Skin epidermis (tissue), 12 donors: ENCODE measurements at regions not wholly inside any gene's neighbourhood (a gene's known extent, or its start where the extent isn't known, plus 50 kb on each side); places are given as distances from the start of the nearest gene placed in this dataset.
"Not testable (repeated sequence)": the region's sequence is repeated elsewhere in the genome, so short reads cannot be mapped to it uniquely, and the experiment has no call there.

Experiments used
- H3K27ac ChIP-seq, 21 experiments: fragments of 200-600 bp; sonication (generic) in 11 of 21; one replicate each; pipeline ENCODE4 v1.5.0; 2020; ENCODE audit warnings: mild to moderate bottlenecking in 3 of 21, inconsistent platforms in 2 of 21, moderate library complexity in 2 of 21
- H3K4me3 ChIP-seq, 7 experiments: fragments of 200-600 bp; sonication (generic) in 2 of 7; one replicate each; pipeline ENCODE4 v1.5.0; 2020; ENCODE audit warnings: inconsistent platforms in 2 of 7, mild to moderate bottlenecking in 2 of 7, moderate library complexity in 1 of 7

DNA sequence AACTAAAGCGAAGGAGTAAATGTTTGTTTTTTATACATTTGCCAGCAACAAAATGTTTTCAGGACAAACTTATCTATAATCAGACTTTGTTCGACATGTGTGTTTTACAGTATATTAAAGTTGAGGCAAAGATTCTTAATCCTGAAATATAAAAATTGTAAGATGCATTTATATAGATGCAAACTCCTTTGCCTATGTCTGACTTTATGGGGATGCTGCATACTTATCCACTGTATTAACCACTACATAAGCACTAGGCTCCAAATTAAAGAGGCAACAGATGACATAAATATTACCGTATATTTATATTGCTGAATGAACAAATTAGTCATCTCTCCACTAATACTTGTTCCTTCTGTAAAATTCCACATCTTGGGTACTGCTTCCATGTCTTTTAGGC, 882.7 kb upstream of the ARRDC3 start:
- no peak overlapping the region for H3K27ac ChIP-seq
- no peak overlapping the region for H3K4me3 ChIP-seq

- not testable (repeated sequence) for H3K27ac ChIP-seq, H3K4me3 ChIP-seq
Measured at GRCh38 chr5:92255605-92256004, 872.5 kb upstream of the ARRDC3 start.

GRCh38 chr5:92248518-92248917, 865.4 kb upstream of the ARRDC3 start:
- H3K27ac ChIP-seq = no peak overlapping the region
- H3K4me3 ChIP-seq = no peak overlapping the region

GRCh38 chr5:92242170-92242569, 859.1 kb upstream of the ARRDC3 start:
- no peak overlapping the region for H3K27ac ChIP-seq
- no peak overlapping the region for H3K4me3 ChIP-seq

DNA sequence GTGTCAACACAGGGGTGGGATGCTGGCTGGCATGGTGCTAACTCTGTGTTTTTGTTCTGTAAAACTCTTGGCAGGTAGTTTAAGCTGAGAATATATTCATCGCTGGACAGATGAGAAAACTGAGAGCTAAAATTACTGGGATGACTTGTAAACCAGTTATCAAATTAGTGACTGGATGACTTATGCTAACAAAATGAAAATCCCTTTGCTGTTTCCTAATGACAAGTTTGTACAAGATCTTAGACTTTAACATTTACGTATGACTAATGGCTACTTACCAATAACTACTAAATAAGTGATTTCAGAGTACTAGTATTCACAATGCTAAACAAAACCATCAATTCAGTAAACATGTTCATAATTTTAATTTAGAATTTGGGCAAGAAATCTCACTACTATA, 854.8 kb upstream of the ARRDC3 start:
- H3K4me3 ChIP-seq = no peak overlapping the region
- no peak overlapping the region for H3K27ac ChIP-seq

DNA sequence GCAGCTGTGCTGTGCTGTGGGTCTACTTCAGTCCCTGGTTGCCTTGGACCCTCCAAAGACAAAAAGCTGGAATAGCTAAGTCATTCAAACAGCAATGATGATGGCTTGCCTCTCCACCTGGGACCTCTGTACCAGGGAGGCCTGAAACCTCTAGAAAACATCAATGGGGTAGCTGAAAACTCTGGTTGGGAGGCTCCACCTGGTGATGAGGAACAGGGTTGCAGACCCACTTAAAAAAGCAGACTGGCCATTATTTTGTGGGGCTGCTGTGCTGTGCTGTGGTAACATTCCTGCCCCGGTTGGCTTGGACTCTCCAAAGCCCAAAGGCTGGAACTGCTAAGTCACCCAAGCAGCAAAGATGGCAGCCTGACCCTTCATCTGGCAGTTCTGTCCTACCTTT, 839.3 kb upstream of the ARRDC3 start:
- Histone ChIP-seq H3K27ac (no peak overlapping the region), H3K4me3 (no peak overlapping the region)

- not testable (repeated sequence) for H3K27ac ChIP-seq, H3K4me3 ChIP-seq
Measured at GRCh38 chr5:92216852-92217251, 833.7 kb upstream of the ARRDC3 start.

- Histone ChIP-seq H3K4me3 (no peak overlapping the region), H3K27ac (no peak overlapping the region)
Measured at GRCh38 chr5:92215116-92215515, 832.0 kb upstream of the ARRDC3 start.

DNA sequence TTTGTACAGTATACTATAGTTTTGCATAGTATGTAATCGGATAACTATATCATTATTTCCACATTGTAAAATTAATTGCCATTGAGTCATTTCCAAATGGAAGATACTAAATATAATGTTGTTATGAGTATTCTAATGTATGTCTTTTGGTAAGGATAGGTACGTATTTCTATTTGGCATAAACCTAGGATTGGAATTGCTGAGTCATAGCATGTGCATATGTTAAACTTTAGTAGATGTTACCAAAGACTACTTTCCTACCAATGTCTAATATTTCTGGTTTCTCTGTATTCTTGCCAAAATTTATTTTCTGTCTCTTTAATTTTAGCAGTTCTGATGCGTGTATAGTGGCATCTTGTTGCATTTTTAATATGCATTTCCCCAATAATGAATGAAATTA, 825.1 kb upstream of the ARRDC3 start:
- no peak overlapping the region for H3K4me3 ChIP-seq
- no peak overlapping the region for H3K27ac ChIP-seq

- H3K27ac ChIP-seq = no peak overlapping the region
- no peak overlapping the region for H3K4me3 ChIP-seq
Measured at GRCh38 chr5:92207151-92207550, 824.0 kb upstream of the ARRDC3 start.

GRCh38 chr5:92206681-92207080, 823.6 kb upstream of the ARRDC3 start:
- no peak overlapping the region for H3K4me3 ChIP-seq
- no peak overlapping the region for H3K27ac ChIP-seq

- peak overlapping the region in 1 of 7 experiments; percentile 21 for H3K4me3 ChIP-seq
- H3K27ac ChIP-seq = not testable (repeated sequence)
Measured at GRCh38 chr5:92199035-92199434, 815.9 kb upstream of the ARRDC3 start.

DNA sequence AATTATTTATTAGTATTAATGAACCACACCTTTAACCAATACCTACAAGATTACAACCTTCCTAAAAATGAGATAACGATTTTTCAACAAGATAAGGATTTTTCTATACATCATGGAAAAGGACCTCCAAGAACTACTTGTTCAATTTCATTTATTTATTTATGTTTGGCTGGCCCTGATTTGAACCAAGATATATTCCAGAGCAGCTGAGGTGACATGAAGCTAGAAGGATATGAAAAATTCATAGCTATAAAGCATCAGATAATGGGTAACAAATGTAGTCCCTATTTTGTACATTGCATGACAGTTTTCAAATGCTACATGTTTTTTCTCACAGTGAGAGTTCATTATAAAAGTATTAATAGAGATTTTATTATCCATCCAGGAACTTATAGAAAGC, 798.5 kb upstream of the ARRDC3 start:
- Histone ChIP-seq H3K4me3 (no peak overlapping the region), H3K27ac (no peak overlapping the region)

GRCh38 chr5:92180391-92180790, 797.3 kb upstream of the ARRDC3 start:
- Histone ChIP-seq H3K4me3 (no peak overlapping the region), H3K27ac (no peak overlapping the region)

- no peak overlapping the region for H3K27ac ChIP-seq
- H3K4me3 ChIP-seq = no peak overlapping the region
Measured at GRCh38 chr5:92179651-92180050, 796.5 kb upstream of the ARRDC3 start.

DNA sequence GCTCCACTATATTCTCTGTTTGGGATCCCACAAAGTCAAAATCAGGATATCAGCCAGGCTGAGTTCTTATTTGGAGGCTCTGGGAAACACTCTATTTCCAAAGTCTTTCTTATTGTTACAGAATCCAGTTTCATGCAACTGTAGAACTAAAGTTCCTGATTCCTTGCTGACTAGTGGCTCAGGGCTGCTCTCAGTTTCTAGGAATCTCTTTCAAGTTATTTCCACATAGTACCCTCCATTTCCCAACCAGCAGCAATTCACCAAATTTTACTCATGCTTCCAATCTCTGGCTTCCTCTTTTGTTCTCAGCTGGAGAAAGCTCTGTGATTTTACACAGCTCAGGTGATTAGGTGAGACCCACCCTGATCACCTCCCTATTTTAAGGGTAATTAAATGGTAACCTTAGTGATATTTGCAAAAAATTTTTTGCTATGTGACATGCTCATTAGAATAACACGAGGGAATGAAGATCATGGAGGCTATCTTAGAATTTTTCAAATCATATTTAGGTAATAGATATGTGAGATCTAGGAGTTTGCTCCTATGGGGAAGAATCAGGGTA, 794.9 kb upstream of the ARRDC3 start:
- no peak overlapping the region for H3K4me3 ChIP-seq
- no peak overlapping the region for H3K27ac ChIP-seq

GRCh38 chr5:92163906-92164305, 780.8 kb upstream of the ARRDC3 start:
- H3K4me3 ChIP-seq = no peak overlapping the region
- no peak overlapping the region for H3K27ac ChIP-seq

DNA sequence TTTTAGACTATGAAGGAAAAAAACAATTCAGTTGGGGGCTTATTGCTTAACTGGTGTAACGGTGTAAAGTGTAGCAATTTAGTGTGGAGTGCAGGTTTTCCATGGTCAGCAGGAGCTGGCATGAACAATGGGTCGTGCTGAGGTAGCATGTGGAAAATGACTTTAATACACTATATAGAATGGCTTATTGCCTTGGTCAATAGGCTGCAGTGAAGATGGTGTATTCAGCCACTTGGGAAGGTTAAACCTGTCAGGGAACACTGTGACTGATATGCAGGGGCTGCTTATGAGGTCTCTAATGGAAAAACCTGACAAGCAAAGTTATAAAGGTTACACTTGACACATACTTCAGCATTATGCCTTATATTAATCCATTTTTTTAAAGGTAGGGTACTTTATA, 764.7 kb upstream of the ARRDC3 start:
- no peak overlapping the region for H3K4me3 ChIP-seq
- no peak overlapping the region for H3K27ac ChIP-seq

DNA sequence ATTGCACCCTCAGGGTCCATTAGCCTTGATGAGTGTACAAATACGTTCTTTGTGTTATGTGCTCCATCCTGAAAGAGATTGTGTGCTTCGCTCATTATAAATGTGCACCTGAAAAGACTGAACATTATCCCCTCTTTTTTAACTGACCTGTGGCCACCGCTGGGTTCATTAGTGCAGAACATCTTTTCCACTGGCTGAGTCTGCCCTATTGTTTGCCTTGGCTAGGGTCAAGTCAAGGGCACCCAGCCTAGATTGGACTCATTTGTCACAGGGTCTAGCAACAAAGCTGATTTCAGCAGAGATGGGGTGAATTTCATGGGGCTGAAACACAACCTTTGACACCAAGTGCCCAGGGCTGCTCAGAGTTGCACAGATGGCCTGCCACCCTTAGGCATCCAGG, 764.1 kb upstream of the ARRDC3 start:
- no peak overlapping the region for H3K27ac ChIP-seq
- H3K4me3 ChIP-seq = no peak overlapping the region

GRCh38 chr5:92145852-92146251, 762.7 kb upstream of the ARRDC3 start:
- no peak overlapping the region for H3K27ac ChIP-seq

DNA sequence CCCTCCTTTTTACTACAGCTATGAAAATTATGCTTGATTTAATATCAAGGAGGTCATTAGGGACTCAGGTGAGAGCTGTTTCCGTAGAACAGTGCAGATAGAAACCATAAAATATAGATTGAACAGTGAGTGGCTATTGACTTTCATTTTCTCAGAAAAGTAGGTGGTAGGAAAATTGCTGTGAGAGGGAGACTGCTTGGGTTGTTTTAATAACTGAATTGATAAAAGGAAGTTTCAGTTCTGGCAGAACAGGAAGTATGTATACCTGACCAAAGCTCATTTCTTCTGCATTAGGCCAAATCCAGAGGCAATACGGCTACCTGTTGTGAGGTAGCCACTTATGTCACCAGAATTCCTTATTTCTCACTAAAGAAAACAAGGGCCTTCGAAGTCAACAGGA, 761.7 kb upstream of the ARRDC3 start:
- Histone ChIP-seq H3K4me3 (no peak overlapping the region), H3K27ac (no peak overlapping the region)

More at GRCh38 chr5:92145852-92146251, 762.7 kb upstream of the ARRDC3 start:
- H3K4me3 ChIP-seq = no peak overlapping the region

DNA sequence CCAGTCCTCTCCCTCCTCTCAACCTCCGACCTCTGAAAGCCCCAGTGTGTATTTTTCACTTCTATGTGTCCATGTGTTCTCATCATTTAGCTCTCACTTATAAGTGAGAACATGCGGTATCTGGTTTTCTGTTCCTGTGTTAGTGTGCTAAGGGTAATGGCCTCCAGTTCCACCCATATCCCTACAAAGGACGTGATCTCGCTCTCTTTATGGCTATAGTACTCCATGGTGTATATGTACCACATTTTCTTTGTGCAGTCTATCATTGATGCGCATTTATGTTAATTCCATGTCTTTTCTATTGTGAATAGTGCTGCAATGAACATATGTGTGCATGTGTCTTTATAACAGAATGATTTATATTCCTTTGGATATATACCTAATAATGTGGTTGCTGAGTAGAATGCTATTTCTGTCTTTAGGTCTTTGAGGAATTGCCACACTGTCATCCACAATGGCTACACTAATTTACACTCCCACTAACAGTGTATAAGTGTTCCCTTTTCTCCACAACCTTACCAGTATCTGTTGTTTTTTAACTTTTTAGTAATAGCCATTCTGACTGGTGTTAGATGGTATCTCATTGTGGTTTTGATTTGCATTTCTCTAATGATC, 749.3 kb upstream of the ARRDC3 start:
- not testable (repeated sequence) for H3K27ac ChIP-seq, H3K4me3 ChIP-seq
